KMS-11 (cell line): ENCODE measurements at regions not wholly inside any gene's neighbourhood (a gene's known extent, or its start where the extent isn't known, plus 50 kb on each side); places are given as distances from the start of the nearest gene placed in this dataset.

ENCODE experiments used
- H2AFZ ChIP-seq: fragments of 200-600 bp; sonication (generic); 2 replicates; pipeline ENCODE4 v1.6.1; 2016; ENCODE audit warnings: antibody characterized with exemption, mixed run types, low read depth
- H3K27ac ChIP-seq: fragments of 200-600 bp; sonication (generic); 2 replicates; pipeline ENCODE4 v1.6.1; 2016; ENCODE audit warnings: mild to moderate bottlenecking, mixed run types
- H3K27me3 ChIP-seq: fragments of 200-600 bp; sonication (generic); 2 replicates; pipeline ENCODE4 v1.6.1; 2017; ENCODE audit warnings: mild to moderate bottlenecking, low read depth, mixed run types, moderate library complexity; ENCODE audit not compliant: insufficient read depth
- H3K36me3 ChIP-seq: fragments of 200-600 bp; sonication (generic); 2 replicates; pipeline ENCODE4 v1.6.1; 2017; ENCODE audit warnings: mild to moderate bottlenecking, mixed run types; ENCODE audit not compliant: insufficient read depth
- H3K4me1 ChIP-seq: fragments of 200-600 bp; sonication (generic); 2 replicates; pipeline ENCODE4 v1.6.1; 2016; ENCODE audit warnings: mild to moderate bottlenecking, low read depth, mixed run types; ENCODE audit not compliant: poor library complexity, severe bottlenecking
- H3K4me2 ChIP-seq: fragments of 200-600 bp; sonication (generic); 2 replicates; pipeline ENCODE4 v1.7.0; 2016; ENCODE audit warnings: mild to moderate bottlenecking, mixed run types
- H3K4me3 ChIP-seq: fragments of 200-600 bp; sonication (generic); IDR thresholded peaks from 2 replicates; pipeline ENCODE4 v1.6.1; 2017; ENCODE audit warnings: low read depth, low read length, mixed read lengths; ENCODE audit not compliant: insufficient read depth
- H3K79me2 ChIP-seq: fragments of 200-600 bp; sonication (generic); 2 replicates; pipeline ENCODE4 v1.6.1; 2016; ENCODE audit warnings: low read depth, mixed run types; ENCODE audit not compliant: insufficient read depth
- H3K9ac ChIP-seq: fragments of 200-600 bp; sonication (generic); 2 replicates; pipeline ENCODE4 v1.6.1; 2016; ENCODE audit warnings: mild to moderate bottlenecking, mixed run types
- H4K20me1 ChIP-seq: fragments of 200-600 bp; sonication (generic); 2 replicates; pipeline ENCODE4 v1.6.1; 2016; ENCODE audit warnings: mild to moderate bottlenecking, mixed run types; ENCODE audit not compliant: insufficient read depth
- CTCF ChIP-seq: fragments of 200-600 bp; sonication (generic); conservative IDR thresholded peaks from 2 replicates; pipeline ENCODE4 v1.6.1; 2017; ENCODE audit warnings: low read depth, mild to moderate bottlenecking, antibody characterized with exemption, low read length, moderate library complexity, mixed read lengths

GRCh38 chr1:55714230-55714629 is 499.1 kb upstream of the USP24 start:
- Histone ChIP-seq H3K4me3 (no peak overlapping the region), H2AFZ (no peak overlapping the region), H4K20me1 (no peaks in the 10 kb centered on the region), H3K9ac (no peak overlapping the region), H3K79me2 (no peaks in the 10 kb centered on the region), H3K27me3 (no peaks in the 10 kb centered on the region), H3K4me2 (no peak overlapping the region), H3K27ac (no peak overlapping the region), H3K4me1 (peaks cover 16% of the 10 kb centered on the region), H3K36me3 (no peaks in the 10 kb centered on the region)
- no peak for TF ChIP-seq CTCF

GRCh38 chr1:55713516-55713915 is 498.4 kb upstream of the USP24 start:
- H4K20me1 ChIP-seq, result no peaks in the 10 kb centered on the region
- H3K4me3 ChIP-seq, result no peak overlapping the region
- no peak overlapping the region for H3K27ac ChIP-seq
- peaks cover 16% of the 10 kb centered on the region for H3K4me1 ChIP-seq
- H3K4me2 ChIP-seq, result no peak overlapping the region
- H3K27me3 ChIP-seq, result no peaks in the 10 kb centered on the region
- H2AFZ ChIP-seq, result no peak overlapping the region
- no peaks in the 10 kb centered on the region for H3K79me2 ChIP-seq
- no peaks in the 10 kb centered on the region for H3K36me3 ChIP-seq
- no peak overlapping the region for H3K9ac ChIP-seq
- TF ChIP-seq CTCF, result no peak

DNA sequence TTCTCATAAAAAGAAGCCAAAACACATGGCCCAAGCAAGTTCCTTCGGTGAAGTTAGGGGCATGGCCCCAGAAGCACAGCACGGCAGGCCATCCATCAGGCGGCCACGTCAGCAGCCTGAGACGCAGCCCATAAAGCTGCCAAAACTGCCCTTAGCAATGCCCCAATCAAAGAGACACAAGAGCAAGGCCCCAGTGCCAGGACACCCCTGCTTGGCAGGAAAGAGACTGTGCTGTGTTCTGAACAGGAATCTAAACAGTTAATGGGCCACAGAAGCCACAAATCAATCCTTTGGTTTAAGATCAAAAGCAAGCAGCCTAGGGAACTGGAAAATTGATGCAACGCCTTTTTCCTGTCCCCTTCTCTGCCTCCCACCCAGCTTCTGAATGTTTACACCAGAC is 497.0 kb upstream of the USP24 start:
- H3K4me1 ChIP-seq, result peaks cover 14% of the 10 kb centered on the region
- no peaks in the 10 kb centered on the region for H3K27me3 ChIP-seq
- H3K9ac ChIP-seq, result no peak overlapping the region
- H4K20me1 ChIP-seq, result no peaks in the 10 kb centered on the region
- no peaks in the 10 kb centered on the region for H3K79me2 ChIP-seq
- no peak for TF ChIP-seq CTCF
- H3K27ac ChIP-seq, result no peak overlapping the region
- no peak overlapping the region for H2AFZ ChIP-seq
- no peaks in the 10 kb centered on the region for H3K36me3 ChIP-seq
- no peak overlapping the region for H3K4me3 ChIP-seq
- H3K4me2 ChIP-seq, result no peak overlapping the region

DNA sequence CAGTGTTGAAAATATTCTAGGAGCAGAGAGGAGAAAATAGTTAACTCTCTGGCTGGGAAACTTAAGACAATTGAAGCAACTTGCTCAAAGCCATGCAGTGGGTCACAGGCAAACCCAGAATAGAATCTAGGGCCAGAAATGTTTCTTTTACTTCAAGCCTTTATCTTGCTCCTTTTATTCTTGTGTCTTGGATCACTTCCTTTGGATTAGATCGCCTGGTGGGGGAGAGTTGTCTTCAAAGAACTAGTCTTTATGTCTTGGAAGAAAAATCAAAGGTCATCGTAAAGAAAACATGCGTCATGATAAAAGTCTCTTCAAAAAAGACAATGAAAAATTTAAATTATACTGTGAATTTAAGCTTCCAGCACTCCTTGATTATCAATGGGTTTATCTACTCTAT is 493.6 kb upstream of the USP24 start:
- no peaks in the 10 kb centered on the region for H3K79me2 ChIP-seq
- no peaks in the 10 kb centered on the region for H3K27me3 ChIP-seq
- no peak overlapping the region for H2AFZ ChIP-seq
- H3K4me2 ChIP-seq, result no peak overlapping the region
- H4K20me1 ChIP-seq, result no peaks in the 10 kb centered on the region
- no peaks in the 10 kb centered on the region for H3K36me3 ChIP-seq
- no peak overlapping the region for H3K27ac ChIP-seq
- no peak overlapping the region for H3K9ac ChIP-seq
- no peak overlapping the region for H3K4me3 ChIP-seq
- no peak for TF ChIP-seq CTCF
- no peaks in the 10 kb centered on the region for H3K4me1 ChIP-seq

DNA sequence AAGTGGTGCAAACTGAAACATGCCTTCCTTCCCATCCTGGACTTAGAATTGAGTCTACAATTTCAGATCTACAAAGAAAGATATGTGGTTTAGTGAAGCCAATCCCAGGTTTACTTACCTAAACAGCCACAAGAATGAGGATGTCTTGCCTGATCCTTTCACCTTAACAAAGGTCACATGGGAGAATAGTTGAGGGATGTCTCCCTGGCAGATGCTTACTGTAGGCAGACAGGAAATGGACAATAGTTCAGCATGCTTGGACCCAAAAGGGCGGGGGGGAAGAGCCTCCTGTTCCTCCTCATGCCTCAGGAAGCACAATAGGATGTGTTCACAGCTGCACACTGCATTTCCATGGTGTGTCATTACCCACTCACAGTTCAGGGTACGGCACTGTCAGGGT is 492.7 kb upstream of the USP24 start:
- no peaks in the 10 kb centered on the region for H3K36me3 ChIP-seq
- no peak overlapping the region for H3K9ac ChIP-seq
- H3K4me2 ChIP-seq, result no peak overlapping the region
- no peak overlapping the region for H2AFZ ChIP-seq
- H3K27me3 ChIP-seq, result no peaks in the 10 kb centered on the region
- no peaks in the 10 kb centered on the region for H3K4me1 ChIP-seq
- TF ChIP-seq CTCF, result no peak
- H3K27ac ChIP-seq, result no peak overlapping the region
- H3K79me2 ChIP-seq, result no peaks in the 10 kb centered on the region
- H3K4me3 ChIP-seq, result no peak overlapping the region
- no peaks in the 10 kb centered on the region for H4K20me1 ChIP-seq
